Suppressor macrophage treated with lipopolysaccharide for 1 hour (primary cell): ENCODE measurements at regions not wholly inside any gene's neighbourhood (a gene's known extent, or its start where the extent isn't known, plus 50 kb on each side); places are given as distances from the start of the nearest gene placed in this dataset.
"Not testable (repeated sequence)": the region's sequence is repeated elsewhere in the genome, so short reads cannot be mapped to it uniquely, and the experiment has no call there.

Experiments
- DNase-seq, 3 donors: peaks; one replicate each; pipeline ENCODE4 v3.0.0-alpha.2; 2020 to 2022

GRCh38 chr6:145139140-145139850 lies 596.0 kb downstream of the EPM2A start:
- DNase-seq: peak; percentile 51 to 65 (median 52)

- DNase-seq: no peak
Measured at GRCh38 chr6:145139895-145140294, 595.4 kb downstream of the EPM2A start.

DNA sequence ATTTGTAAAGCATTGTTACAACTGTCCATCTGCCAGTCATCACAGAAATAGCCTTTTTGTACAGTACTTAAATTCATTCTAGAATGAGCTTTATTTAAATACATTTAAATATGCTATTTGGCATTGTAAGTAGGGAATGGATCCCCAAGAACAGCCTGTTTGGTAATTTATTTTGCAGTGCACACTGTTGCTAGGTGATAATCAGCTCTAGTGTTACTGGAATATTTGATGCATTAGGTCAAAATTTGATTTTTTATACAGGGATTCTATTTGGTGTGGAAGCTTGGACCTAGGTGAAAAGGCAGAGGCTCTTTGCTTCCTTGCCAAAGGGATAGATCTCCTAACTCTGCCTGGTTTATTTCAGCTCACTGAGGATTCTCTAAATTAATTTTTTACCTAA lies 593.7 kb downstream of the EPM2A start:
- no peak for DNase-seq

- DNase-seq: no peak
Measured at GRCh38 chr6:145142958-145143357, 592.4 kb downstream of the EPM2A start.

- no peak for DNase-seq
Measured at GRCh38 chr6:145143379-145143778, 591.9 kb downstream of the EPM2A start.

DNA sequence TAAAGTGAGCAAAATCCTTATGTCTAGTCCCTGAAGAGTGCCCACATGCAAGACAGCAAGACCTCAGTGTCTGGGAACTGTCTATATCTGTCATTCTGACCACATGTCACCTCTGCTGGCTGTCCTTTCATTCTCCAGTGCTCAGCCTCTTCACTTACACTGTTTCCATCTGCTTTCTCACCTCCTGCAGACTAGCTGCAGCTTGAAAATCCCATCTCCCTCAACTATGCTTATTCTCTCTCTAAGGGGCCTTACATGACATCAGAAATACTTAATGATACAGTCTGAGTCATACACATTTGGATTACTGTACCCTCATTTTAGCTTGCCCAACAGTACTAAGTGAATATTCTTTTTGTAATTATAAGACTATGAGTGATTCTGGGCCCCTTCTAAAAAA lies 587.8 kb downstream of the EPM2A start:
- peak; percentile 3 to 35 (median 28) for DNase-seq

DNA sequence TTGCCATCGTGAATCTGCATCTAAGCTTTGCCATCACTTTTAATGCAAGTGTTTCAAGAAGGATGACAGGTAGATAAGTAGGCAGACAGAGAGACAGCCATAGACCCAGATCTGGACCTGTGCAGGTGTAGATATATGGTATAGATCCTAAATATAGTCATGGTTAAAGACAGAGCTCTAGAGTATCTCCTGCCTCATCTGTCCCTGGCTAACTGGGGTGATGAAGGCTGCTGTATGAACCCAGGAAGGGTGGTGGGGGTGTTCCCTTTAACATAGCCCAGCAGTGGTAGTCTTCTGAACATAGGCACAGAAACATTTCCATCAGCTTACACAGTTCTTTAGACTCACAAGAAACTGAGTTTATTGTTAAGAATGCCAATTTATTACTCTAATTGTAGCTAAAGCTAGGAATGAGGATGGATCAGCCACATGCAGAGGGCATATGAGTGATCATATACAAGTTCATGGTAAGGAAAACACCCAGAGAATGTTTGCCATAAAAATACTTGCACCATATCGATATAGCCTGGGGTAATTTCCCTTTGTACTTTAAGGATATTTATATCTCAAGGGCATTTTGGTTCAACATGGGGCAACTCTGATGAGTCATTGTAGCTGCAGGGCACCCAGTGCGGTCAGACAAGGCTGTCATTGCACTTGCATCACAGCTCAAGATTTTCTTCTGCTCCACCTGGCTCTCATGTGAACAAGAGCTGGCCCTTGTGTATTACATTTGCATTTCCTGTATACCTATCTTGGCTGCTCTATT lies 587.2 kb downstream of the EPM2A start:
- peak; percentile 83 to 93 (median 92) for DNase-seq

DNA sequence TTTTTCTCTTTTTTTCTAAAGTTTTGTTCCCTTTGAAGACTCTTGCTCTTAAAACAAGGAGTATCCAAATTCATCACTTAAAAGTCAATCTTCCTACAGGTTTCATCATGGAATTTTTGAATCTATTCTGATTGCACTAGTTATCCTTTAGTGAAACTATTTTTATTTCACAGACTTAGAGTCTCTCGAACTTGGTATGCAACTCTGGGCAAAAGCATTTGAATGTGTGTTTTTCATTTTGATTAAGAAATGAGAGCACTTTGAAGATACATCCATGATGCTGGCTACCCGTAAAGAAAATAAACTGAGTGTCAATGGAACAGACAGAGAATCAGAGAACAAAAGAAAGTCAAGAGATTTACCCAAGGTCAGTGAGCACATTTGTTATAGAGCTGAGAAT lies 586.5 kb downstream of the EPM2A start:
- no peak for DNase-seq

DNA sequence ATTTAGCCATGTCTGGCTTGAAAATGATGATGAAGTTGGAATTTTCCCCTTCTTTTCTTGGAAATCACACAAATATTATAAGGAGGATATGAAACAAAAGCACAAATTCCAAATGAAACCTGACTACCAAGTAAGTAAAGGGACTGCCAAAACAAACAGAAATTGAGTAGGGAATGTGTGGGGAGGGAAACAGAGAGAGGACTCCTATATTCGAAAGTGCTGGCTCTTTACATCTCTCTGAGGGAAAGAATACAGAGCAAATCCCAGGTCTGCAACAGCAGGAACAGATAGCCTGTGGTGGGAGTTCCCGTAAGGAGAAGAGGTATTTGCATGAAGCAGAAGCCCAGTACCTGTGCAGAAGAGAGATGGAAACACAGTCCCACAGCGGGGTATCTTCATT lies 583.7 kb downstream of the EPM2A start:
- no peak for DNase-seq

- no peak for DNase-seq
Measured at GRCh38 chr6:145153495-145153894, 581.8 kb downstream of the EPM2A start.

DNA sequence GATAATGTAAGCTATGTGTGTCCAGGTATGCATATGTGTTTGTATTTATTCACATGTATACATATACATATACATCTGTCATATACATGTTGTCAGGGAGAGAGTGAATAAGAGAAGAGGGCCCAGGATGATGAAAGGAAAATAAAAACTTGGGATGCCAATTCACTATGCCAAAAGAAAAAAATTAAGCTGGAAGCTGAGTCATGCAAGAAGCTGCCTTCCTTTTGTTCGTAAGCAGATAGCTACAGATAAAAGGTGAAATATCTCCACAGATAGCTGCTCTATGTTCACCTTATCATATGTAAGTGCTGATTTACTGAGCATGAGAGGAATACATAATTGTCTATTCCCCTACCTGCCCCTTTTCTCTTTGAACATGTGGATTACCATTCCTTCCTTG lies 579.9 kb downstream of the EPM2A start:
- DNase-seq: peak in 1 of 3 donors; percentile 20

- DNase-seq: peak; percentile 47 to 76 (median 71)
Measured at GRCh38 chr6:145155873-145156782, 579.2 kb downstream of the EPM2A start.

DNA sequence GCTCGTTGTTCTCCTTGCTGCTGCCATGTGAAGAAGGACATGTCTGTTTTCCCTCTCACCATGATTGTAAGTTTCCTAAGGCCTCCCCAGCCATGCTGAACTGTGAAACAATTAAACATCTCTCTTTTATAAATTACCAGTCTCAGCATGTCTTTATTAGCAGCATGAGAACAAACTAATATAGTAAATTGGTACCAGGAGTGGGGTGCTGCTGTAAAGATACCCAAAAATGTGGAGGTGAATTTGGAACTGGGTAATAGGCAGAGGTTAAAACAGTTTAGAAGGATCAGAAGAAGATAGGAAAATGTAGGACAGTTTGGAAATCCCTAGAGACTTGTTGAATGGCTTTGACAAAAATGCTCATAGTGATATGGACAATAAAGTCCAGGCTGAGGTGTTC lies 576.7 kb downstream of the EPM2A start:
- DNase-seq: not testable (repeated sequence)

DNA sequence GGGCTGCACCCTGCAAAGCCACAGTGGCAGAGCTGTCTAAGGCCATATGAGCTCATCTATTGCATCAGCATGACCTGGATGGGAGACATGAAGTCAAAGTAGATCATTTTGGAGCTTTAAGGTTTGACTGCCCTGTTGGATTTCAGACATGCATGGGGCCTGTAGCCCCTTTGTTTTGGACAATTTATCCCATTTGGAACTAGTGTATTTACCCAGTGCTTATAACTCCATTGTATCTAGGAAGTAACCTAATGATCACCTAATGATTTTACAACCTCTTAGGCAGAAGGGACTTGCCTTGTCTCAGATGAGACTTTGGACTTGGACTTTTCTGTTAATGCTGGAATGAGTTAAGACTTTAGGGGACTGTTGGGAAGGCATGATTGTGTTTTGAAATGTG lies 575.4 kb downstream of the EPM2A start:
- DNase-seq: no peak

DNA sequence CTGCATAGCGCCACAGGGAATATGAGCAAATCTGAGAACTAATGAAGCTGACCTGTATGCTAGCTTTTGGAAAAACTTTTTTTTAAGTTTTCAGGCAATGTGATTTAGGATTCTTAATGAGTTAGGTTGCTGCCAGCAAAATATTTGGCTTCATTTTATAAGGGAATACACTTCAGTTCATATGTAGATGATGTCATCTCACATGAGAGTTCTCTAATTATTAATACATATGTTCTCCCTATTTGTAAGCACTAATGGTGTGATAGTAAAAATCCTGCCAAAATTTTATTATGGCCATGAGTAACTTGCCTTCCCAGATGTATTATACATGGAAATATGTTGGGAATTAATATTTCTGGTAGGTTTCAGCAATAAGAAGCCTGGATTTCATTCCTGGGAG lies 573.8 kb downstream of the EPM2A start:
- DNase-seq: no peak

- DNase-seq: no peak
Measured at GRCh38 chr6:145169726-145170224, 565.5 kb downstream of the EPM2A start.

DNA sequence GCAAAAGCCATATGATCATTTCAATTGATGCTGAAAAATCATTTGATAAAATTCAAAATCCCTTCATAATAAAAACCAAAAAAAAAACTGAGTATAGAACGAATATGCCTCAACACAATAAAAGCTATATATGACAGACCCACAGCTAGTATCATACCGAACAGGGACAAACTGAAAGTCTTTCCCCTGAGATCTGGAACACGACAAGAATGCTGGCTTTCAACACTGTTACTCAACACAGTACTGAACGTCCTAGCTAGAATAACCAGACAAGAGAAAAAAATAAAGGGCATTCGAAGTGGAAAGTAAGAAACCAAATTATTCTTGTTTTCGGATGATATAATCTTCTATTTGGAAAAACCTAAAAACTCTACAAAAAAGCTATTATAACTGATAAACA lies 559.9 kb downstream of the EPM2A start:
- no peak for DNase-seq

DNA sequence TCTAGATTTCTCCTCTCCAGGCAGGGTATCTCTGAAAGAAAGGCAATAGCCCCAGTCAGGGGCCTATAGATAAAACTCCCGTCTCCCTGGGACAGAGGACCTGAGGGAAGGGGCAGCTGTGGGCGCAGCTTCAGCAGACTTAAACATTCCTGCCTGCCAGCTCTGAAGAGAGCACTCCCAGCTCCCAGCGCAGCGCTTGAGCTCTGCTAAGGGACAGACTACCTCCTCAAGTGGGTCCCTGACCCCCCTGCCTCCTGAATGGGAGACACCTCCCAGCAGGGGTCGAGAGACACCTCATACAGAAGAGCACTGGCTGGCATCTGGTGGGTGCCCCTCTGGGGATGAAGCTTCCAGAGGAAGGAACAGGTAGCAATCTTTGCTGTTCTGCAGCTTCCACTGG lies 556.9 kb downstream of the EPM2A start:
- DNase-seq: no peak

DNA sequence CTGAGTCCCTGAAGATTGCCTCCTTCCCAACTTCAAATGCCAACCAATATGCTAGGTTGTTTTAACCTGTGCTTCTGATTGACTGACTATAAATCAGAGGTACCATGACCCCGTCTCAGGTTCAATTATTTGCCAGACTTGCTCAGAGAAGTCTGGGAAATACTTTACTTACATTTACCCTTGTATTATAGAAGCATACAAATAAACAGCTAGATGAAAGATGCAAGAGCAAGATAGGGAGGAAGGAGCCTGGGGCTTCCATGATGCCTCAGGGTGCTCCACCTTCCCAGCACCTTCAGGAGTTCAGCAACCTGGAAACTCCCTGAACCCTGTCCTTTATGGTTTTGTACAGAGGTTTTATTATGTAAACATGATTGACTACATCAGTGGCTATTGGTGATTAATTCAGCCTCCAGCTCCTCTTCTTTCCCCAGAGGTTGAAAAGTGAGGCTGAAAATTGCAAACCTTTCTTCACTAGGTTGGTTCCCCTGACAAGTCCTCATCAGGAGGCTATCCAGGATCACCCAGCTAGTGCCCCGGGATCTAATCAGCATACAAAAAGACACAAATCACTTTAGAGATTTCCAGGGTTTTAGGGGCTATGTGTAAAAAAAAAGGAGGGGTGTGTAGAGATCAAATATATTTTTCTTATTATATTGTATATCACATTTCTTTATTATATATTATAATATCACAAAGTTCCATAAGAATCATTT lies 547.7 kb downstream of the EPM2A start:
- no peak for DNase-seq

DNA sequence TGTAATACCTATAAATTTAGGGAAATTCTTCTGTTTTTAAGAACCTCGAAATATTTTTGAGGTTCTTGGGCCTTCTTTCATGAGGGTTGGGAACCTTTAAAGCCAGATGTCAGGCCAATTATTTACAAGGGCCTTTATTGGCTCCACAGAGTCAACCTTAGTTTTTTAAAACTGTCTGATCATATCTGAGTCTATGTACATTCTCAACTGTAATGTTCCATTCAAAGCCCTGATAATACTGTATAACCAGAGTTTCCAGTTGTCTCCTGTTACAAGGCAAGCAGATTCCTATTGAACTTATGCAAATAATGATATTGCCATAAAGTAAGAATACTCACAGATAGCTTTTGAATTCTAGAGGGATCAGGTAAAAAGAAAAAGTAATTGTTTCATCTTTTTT lies 545.5 kb downstream of the EPM2A start:
- DNase-seq: no peak

DNA sequence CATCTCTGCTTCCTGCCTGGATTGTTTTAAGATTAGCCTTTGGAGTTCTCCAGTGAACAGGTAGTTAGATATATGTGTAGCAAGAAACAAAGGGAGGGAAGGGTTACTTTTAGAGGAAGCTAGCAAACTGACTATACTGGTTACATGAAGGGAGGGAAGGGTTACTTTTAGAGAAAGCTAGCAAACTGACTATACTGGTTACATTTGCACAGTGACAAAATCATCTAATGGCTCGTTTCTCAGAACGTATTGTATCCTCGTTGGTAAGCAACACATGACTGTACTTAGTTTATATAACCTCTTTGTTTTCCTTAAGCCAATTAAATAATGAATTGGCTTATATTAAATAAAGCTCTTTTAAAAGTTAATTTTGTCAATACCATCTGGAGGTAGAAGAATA lies 540.9 kb downstream of the EPM2A start:
- no peak for DNase-seq

GRCh38 chr6:145199961-145200360 lies 535.4 kb downstream of the EPM2A start:
- peak; percentile 4 to 42 (median 34) for DNase-seq

GRCh38 chr6:145204301-145204700 lies 531.0 kb downstream of the EPM2A start:
- no peak for DNase-seq
